GM21529 (cell line): ENCODE measurements at regions not wholly inside any gene's neighbourhood (a gene's known extent, or its start where the extent isn't known, plus 50 kb on each side); places are given as distances from the start of the nearest gene placed in this dataset.

Experiments
- ATAC-seq: cut with Tn5 transposase; IDR thresholded peaks from one replicate; pipeline ENCODE4 v1.9.1; 2021; ENCODE audit not compliant: unreplicated experiment

DNA sequence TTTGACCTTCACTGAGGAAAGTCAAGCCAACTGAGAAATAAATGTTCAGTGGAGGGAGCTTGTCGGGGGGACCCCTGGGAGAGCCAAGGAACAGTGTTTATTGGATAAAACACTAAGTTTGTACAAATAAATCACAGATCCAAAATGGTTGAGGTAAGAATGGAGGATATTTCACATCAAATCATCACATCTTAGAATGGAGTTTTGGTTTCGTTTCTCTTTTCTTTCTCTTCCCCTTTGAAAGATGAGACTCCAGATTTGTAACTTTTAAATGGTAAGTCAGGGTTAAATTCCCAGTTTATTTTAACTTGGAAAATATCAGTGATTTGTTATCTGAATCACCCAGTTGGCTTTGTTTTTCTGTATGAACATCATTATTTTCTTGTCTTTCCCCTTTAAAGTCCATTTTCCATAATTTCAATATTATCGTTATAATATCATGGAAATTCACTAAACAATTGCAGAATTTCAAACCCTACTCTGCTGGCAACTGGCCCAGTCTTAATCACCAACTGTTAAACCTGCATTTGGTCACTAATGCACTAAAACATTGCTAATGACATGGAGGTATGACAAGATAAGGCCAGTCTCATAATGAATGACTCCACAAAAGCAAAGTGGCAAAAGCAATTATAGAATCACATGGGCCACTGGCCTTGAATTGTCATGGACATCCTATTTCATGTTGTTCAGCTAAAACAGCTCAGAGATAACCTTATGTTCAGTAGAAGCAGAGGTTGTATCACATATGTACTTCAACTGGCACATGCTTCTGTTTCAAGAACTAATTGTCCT, 295.1 kb downstream of the SHOX2 start:
- no peak for ATAC-seq

DNA sequence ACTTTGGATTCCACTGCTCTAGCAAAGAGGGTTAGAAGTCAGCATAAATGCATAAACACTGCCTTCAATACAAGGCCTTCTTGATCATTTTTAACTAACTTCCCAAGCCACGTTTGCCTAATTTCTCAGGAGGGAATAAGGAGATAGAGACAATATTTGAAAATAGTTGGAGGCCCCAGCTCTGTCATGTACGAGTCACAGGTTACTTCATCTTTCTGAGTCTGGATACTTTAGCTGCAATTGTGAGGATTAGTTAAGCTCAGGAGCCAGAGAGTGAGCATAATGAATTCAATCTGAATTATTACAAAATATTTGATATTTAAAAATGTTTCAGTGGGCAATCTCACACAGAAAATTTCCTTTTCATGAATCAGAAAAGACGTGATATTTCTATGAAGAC, 298.9 kb downstream of the SHOX2 start:
- ATAC-seq: no peak

GRCh38 chr3:157805538-157805937, 300.7 kb downstream of the SHOX2 start:
- ATAC-seq: no peak

DNA sequence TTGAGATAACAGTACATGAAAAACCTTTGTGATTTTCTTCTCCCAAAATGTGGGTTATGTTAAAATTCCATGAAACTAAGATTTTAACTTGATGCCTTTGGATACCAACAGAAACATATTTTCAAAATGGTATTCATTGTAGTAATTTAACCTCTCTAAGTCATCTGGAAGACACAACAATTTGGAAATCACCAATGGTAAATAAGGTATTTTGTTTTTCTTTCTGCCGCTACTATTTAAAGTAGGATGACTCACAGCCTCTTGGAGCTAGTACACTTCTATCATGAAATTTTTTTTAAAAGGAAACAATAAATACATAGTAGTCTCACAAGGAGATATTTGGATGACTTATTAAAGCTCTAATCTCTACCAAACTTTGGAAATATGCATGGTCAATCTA, 291.6 kb upstream of the VEPH1 start:
- no peak for ATAC-seq

GRCh38 chr3:157793745-157794144, 290.5 kb upstream of the VEPH1 start:
- ATAC-seq: no peak

GRCh38 chr3:157789162-157789561, 285.9 kb upstream of the VEPH1 start:
- no peak for ATAC-seq

DNA sequence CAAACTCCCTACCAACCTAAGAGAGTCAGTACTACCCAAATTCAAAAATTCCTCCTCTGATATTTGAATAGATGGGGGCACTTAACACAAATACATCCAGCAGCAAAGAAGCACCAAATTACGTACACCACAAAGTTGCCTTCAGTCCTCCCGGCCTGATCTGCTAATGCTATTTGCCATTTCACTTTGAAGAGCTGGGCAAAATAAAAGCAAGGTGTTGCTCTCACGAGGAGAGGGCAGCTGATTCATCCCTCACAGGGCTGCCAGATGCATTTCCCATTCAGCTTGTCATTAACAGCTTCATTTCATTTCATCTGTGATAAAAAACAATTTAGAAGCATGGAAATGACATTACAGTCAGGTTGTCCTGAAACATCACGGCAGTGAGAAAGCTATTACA, 283.4 kb upstream of the VEPH1 start:
- ATAC-seq: no peak

GRCh38 chr3:157786211-157786610, 283.0 kb upstream of the VEPH1 start:
- ATAC-seq: no peak

- no peak for ATAC-seq
These were observed 282.0 kb upstream of the VEPH1 start for GRCh38 chr3:157785102-157785826.

- no peak for ATAC-seq
These were observed 279.0 kb upstream of the VEPH1 start for GRCh38 chr3:157782236-157782635.

GRCh38 chr3:157776861-157777260, 273.6 kb upstream of the VEPH1 start:
- no peak for ATAC-seq

GRCh38 chr3:157775446-157775845, 272.2 kb upstream of the VEPH1 start:
- ATAC-seq: no peak

- ATAC-seq: no peak
These were observed 266.2 kb upstream of the VEPH1 start for GRCh38 chr3:157769378-157769777.

DNA sequence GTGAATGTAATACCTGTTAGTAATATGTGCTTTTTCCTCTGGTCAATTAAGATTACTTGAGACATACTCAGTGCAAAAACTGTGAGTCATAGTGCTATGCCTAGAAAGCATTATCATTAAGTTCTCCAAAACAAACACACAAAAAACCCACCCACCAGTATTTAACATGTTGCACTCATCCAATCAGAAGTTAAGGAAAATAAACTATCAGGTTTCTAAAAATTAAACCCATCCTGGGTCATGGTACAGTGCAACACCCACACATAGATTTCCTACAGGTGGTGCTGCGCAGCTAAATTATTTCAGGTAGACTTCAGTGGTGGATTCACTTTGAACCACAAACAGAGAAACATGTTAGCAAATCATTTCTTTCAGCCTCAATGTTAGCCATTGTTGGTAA, 264.4 kb upstream of the VEPH1 start:
- ATAC-seq: no peak

GRCh38 chr3:157763644-157764043, 260.4 kb upstream of the VEPH1 start:
- ATAC-seq: no peak

DNA sequence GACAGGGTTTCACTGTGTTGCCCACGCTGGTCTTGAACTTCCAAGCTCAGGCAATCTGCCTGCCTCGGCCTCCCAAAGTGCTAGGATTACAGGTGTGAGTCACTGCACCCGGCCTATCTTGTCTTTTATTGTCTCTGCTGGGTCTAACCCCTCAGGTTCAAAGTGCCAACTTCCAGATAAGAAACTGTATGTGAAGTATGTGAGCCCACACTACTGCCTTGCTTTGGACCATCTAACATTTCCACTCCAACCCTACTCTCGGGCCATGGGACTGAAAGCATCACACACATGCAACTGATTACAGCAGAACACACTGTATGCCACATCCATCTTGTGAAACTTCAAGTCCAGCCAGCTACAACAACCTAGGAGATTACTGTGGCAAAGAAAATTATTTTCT, 256.1 kb upstream of the VEPH1 start:
- ATAC-seq: no peak

DNA sequence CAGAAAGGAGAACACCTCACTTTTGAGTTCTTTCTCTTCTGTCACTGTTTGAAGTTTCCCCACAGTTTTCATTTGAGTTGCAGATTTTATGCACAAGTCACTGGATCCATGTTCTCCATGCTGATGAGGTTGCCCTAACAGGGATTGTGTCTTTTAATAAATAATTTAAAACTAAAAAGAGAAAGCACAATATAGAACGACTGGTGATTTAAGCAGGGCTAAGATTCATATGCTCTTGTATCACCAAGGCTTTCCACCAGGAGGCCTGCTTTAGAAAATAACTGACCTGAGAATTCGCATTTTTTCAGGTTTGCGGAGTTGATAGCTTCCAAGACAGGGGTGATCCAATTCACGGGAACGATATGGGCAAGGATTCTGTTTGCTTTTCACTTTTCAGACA, 252.0 kb upstream of the VEPH1 start:
- no peak for ATAC-seq

GRCh38 chr3:157754451-157754850, 251.2 kb upstream of the VEPH1 start:
- no peak for ATAC-seq

DNA sequence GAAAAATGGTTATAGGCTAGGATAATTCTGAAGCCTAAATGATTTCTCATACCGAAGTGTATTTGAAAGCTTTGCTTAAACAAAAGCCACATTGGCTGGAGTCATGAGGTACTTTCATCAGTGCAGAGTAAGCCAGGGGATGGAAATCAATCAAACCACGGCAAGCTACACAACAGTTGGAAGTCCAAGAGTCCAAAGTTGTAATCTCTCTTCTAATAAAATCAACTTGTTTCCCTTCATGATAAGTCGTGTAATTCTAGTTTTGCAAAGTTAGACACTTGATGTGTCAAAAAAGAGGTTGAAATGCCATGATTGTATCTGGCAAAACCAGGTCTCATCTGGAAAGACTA, 250.5 kb upstream of the VEPH1 start:
- no peak for ATAC-seq

DNA sequence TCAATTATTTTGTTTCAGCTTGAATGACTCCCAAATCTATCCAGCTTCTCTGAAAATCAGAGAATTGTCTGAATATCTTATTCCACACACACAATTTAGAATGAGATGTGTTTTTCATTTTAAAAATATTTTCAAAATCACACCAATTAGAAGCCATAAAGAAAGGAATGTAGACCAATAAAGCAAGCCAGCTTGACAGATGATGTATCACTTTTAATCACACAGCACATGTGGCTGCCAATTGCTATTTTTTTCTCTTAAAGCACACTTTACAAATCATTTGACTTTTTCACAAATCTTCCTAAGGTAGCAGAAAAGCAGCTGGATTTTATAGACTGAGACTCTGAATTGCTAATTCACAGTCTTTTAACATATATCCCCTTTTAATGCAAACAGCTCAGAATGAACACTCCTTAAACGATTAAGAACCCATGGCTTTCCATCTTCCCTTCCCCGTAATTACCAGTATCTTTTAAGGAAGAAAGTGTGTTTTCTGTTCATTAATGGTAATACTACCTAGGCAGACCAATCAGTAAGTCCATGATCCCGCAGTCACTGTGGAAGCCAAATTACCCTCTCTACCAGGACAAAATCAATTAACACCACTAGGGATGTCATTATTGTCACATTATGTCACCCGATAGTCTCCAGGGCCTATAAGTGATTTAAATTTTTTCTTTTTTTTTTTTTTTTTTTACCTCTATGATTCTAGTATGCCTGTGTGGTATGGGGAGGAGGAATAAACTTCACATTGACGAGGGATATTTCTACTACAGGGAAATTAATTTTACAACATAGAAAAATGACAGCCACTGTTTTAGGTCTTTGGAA, 250.0 kb upstream of the VEPH1 start:
- ATAC-seq: no peak

DNA sequence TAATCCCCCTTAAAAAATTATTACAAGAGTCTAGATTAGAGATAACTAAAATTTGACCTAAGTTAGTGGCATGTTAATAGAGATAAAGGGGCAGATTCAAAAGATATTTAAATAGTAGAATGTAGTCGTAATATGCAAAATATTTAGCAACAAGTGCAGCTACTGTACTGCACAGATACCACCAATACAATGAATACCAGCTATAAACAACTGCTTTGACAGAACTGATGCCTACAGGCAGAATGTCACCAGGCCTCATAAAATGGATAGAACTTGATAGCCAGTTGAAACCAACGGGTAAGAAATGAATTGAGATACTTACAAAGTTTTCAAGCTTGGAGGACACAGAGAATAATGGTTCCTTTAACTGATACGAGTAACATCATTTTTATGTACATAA, 249.3 kb upstream of the VEPH1 start:
- no peak for ATAC-seq

GRCh38 chr3:157751386-157751785, 248.2 kb upstream of the VEPH1 start:
- no peak for ATAC-seq
